K562 (cell line): ENCODE measurements at regions not wholly inside any gene's neighbourhood (a gene's known extent, or its start where the extent isn't known, plus 50 kb on each side); places are given as distances from the start of the nearest gene placed in this dataset.

ENCODE experiments used
- ATAC-seq: fragments of 200-7000 bp; cut with Tn5 transposase; 3 replicates; pipeline ENCODE4 v1.9.1; 2020; ENCODE audit warnings: moderate library complexity
- BruUV-seq: library from RNA; stranded (reverse); fragments of 400-500 nt; replicated peaks from 2 replicates; lab custom pipeline; 2021; lab: Mats Ljungman, UMichigan
- CTCF ChIA-PET: fragments of 300-600 bp; formaldehyde crosslinking; extraction: SDS; loops from one replicate; lab custom pipeline; 2021; ENCODE audit warnings: low intra/inter-chr PET ratio; lab: Yijun Ruan, JAX
- POLR2A ChIA-PET: fragments of 300-600, 350-650 bp; sonication (Branson Sonifier 250); formaldehyde crosslinking; extraction: SDS; loops from one replicate; lab custom pipeline; 2021; ENCODE audit warnings: antibody characterized with exemption, inconsistent platforms; lab: Yijun Ruan, JAX
- DNase-seq, 4 experiments: peaks; one replicate each; pipeline versions ENCODE4 v3.0.0 to v3.0.0-alpha.2; 2011 to 2018; ENCODE audit warnings: low spot score in 3 of 4, mixed read lengths in 3 of 4; ENCODE audit errors: extremely low read depth in 1 of 4
- FAIRE-seq: peaks from 2 replicates; lab custom pipeline; 2011; peaks lifted over from hg19 to GRCh38; lab: Jason Lieb, UNC
- H2AFZ ChIP-seq: 2 replicates; pipeline ENCODE4 v1.6.0; 2011; ENCODE audit warnings: low read depth, low read length, control low read depth, inconsistent platforms
- H3K27ac ChIP-seq: fragments of 200-600 bp; 3 replicates; pipeline ENCODE4 v1.8.0; 2011; ENCODE audit warnings: low read depth, mild to moderate bottlenecking, control low read depth, inconsistent platforms, low read length, moderate library complexity, mixed read lengths; ENCODE audit errors: extremely low read depth
- H3K27me3 ChIP-seq, 2 experiments: fragments of 300-600 bp in 1 of 2; 2 replicates in 1 of 2; 3 replicates in 1 of 2; pipeline versions ENCODE4 v1.6.0 to v1.8.0; 2011; ENCODE audit warnings: inconsistent platforms in 2 of 2, low read length in 2 of 2, mild to moderate bottlenecking in 1 of 2, mixed read lengths in 1 of 2, moderate library complexity in 1 of 2; ENCODE audit not compliant: control insufficient read depth in 2 of 2, insufficient read depth in 2 of 2
- H3K36me3 ChIP-seq: fragments of 300-600 bp; 3 replicates; pipeline ENCODE4 v1.8.0; 2011; ENCODE audit warnings: mild to moderate bottlenecking, low read length, inconsistent platforms; ENCODE audit not compliant: control insufficient read depth, insufficient read depth
- H3K4me1 ChIP-seq, 2 experiments: fragments of 200-600 bp in 1 of 2; replicated peaks in 1 of 2; 2 replicates in 1 of 2; 3 replicates in 1 of 2; pipeline versions ENCODE4 v1.5.1 to v1.8.0; 2011; ENCODE audit warnings: inconsistent platforms in 2 of 2, low read length in 2 of 2, mild to moderate bottlenecking in 1 of 2, mixed read lengths in 1 of 2, moderate library complexity in 1 of 2; ENCODE audit not compliant: control insufficient read depth in 2 of 2, insufficient read depth in 2 of 2
- H3K4me2 ChIP-seq: 2 replicates; pipeline ENCODE4 v1.6.1; 2011; ENCODE audit warnings: low read length, control low read depth, inconsistent platforms, mixed read lengths; ENCODE audit not compliant: insufficient read depth
- H3K4me3 ChIP-seq: fragments of 200-600 bp; sonication (generic), shearing (Covaris generic); 2 replicates; pipeline ENCODE4 v1.5.1; 2016; ENCODE audit warnings: control low read depth, inconsistent platforms
- H3K79me2 ChIP-seq: fragments of 200-600 bp; 3 replicates; pipeline ENCODE4 v1.8.0; 2011; ENCODE audit warnings: low read length, inconsistent platforms; ENCODE audit not compliant: control insufficient read depth, insufficient read depth
- H3K9ac ChIP-seq, 2 experiments: 2 replicates each; pipeline versions ENCODE4 v1.6.0 to v1.6.1; 2011; ENCODE audit warnings: low read depth in 2 of 2, low read length in 2 of 2, control low read depth in 1 of 2, inconsistent platforms in 1 of 2, mild to moderate bottlenecking in 1 of 2, mixed read lengths in 1 of 2; ENCODE audit not compliant: insufficient read depth in 1 of 2
- H3K9me1 ChIP-seq: one replicate; pipeline ENCODE4 v1.6.0; 2011; ENCODE audit warnings: inconsistent platforms, mild to moderate bottlenecking, low read length, moderate library complexity; ENCODE audit not compliant: control insufficient read depth, insufficient read depth
- H3K9me3 ChIP-seq: replicated peaks from 2 replicates; pipeline ENCODE4 v1.5.1; 2011; ENCODE audit warnings: low read depth, low read length, inconsistent platforms; ENCODE audit not compliant: control insufficient read depth, insufficient read depth
- H4K20me1 ChIP-seq: replicated peaks from 2 replicates; pipeline ENCODE4 v1.6.1; 2011; ENCODE audit warnings: low read length, inconsistent platforms, mixed read lengths; ENCODE audit not compliant: control insufficient read depth, insufficient read depth
- BCL6 ChIP-seq: fragments of 250-450 bp; sonication (Bioruptor Pico); IDR thresholded peaks from 2 replicates; pipeline ENCODE4 v1.4.0; 2020
- CAMTA2 ChIP-seq: fragments of 250-450 bp; sonication (Bioruptor Pico); conservative IDR thresholded peaks from 2 replicates; pipeline ENCODE4 v1.5.1; 2022
- ESRRB ChIP-seq: fragments of 250-450 bp; sonication (Bioruptor Pico); IDR thresholded peaks from 2 replicates; pipeline ENCODE4 v1.5.0; 2020; ENCODE audit warnings: mild to moderate bottlenecking, moderate library complexity, borderline replicate concordance
- FOXJ2 ChIP-seq: fragments of 200-800 bp; sonication (Bioruptor generic); IDR thresholded peaks from 2 replicates; pipeline ENCODE4 v1.6.1; 2016; ENCODE audit warnings: missing genetic modification characterization, missing compliant biosample characterization
- IRF2 ChIP-seq: sonication (generic); formaldehyde crosslinking; IDR thresholded peaks from 2 replicates; pipeline ENCODE4 v1.8.1; 2022; ENCODE audit warnings: mild to moderate bottlenecking, missing genetic modification reagents
- KHSRP ChIP-seq: fragments of 450-650 bp; IDR thresholded peaks from 2 replicates; pipeline ENCODE4 v1.6.1; 2017
- KLF1 ChIP-seq: fragments of 450-650 bp; IDR thresholded peaks from 2 replicates; pipeline ENCODE4 v1.6.1; 2016; ENCODE audit warnings: missing genetic modification characterization, missing compliant biosample characterization
- NRF1 ChIP-seq, 2 experiments: fragments of 450-650 bp; IDR thresholded peaks in 1 of 2; conservative IDR thresholded peaks in 1 of 2; 2 replicates each; pipeline ENCODE4 v1.6.1; 2014; ENCODE audit warnings: mild to moderate bottlenecking in 2 of 2
- RBM17 ChIP-seq: fragments of 200-400 bp; formaldehyde crosslinking; IDR thresholded peaks from 2 replicates; pipeline ENCODE4 v1.6.1; 2017; ENCODE audit warnings: low read depth, mild to moderate bottlenecking, low read length, borderline replicate concordance
- SRSF3 ChIP-seq: fragments of 200-400 bp; formaldehyde crosslinking; IDR thresholded peaks from 2 replicates; pipeline ENCODE4 v1.6.1; 2016; ENCODE audit warnings: mild to moderate bottlenecking, low read length, moderate library complexity; ENCODE audit not compliant: insufficient read depth
- STAG1 ChIP-seq: sonication (generic); formaldehyde crosslinking; IDR thresholded peaks from 2 replicates; pipeline ENCODE4 v1.5.0; 2020; ENCODE audit warnings: missing genetic modification reagents, borderline replicate concordance
- ZC3H8 ChIP-seq: fragments of 450-650 bp; IDR thresholded peaks from 2 replicates; pipeline ENCODE4 v1.6.1; 2017
- ZFP36 ChIP-seq: fragments of 150-350 bp; IDR thresholded peaks from 2 replicates; pipeline ENCODE4 v1.6.1; 2018; ENCODE audit warnings: low read length, low read depth; ENCODE audit not compliant: partially characterized antibody
- ZNF143 ChIP-seq: sonication (generic); formaldehyde crosslinking; IDR thresholded peaks from 2 replicates; pipeline ENCODE4 v1.9.0; 2022; ENCODE audit warnings: mild to moderate bottlenecking, missing genetic modification reagents
- ZNF24 ChIP-seq: fragments of 450-650 bp; IDR thresholded peaks from 2 replicates; pipeline ENCODE4 v1.6.1; 2016
- ZNF3 ChIP-seq: fragments of 250-450 bp; sonication (Bioruptor Pico); IDR thresholded peaks from 2 replicates; pipeline ENCODE4 v1.5.0; 2021; ENCODE audit warnings: mild to moderate bottlenecking, moderate library complexity
- ZNF347 ChIP-seq: fragments of 450-650 bp; formaldehyde crosslinking; IDR thresholded peaks from 2 replicates; pipeline ENCODE4 v1.4.0; 2020; ENCODE audit warnings: low read depth, mild to moderate bottlenecking, moderate library complexity
- WGBS: fragments of 100-300 bp; shearing (Covaris generic); methylation state at CpG from one replicate; pipeline ENCODE4 v1.1.6; 2016; ENCODE audit warnings: low coverage, mixed read lengths; ENCODE audit not compliant: insufficient coverage; ENCODE audit errors: missing lambda C conversion rate; 5-methylcytosine and 5-hydroxymethylcytosine counted together
- in situ Hi-C: fragments of 300-500 bp; cut with MboI; formaldehyde crosslinking; loops from 4 replicates; pipeline ENCODE4 v1.15.0; 2018; ENCODE audit warnings: inconsistent platforms, mixed read lengths
- intact Hi-C: fragments of 100-400 bp; cut with micrococcal nuclease; formaldehyde crosslinking; loops from 2 replicates; pipeline ENCODE4 v1.14.2; 2022
- TF ChIP-seq, protein P1 (sequence below): fragments of 250-450 bp; sonication (Bioruptor Pico); IDR thresholded peaks from 2 replicates; pipeline ENCODE4 v1.5.0; 2021
- TF ChIP-seq, protein P2 (sequence below): fragments of 250-450 bp; sonication (Bioruptor Pico); IDR thresholded peaks from 2 replicates; pipeline ENCODE4 v1.4.0; 2020; ENCODE audit warnings: borderline replicate concordance

DNA sequence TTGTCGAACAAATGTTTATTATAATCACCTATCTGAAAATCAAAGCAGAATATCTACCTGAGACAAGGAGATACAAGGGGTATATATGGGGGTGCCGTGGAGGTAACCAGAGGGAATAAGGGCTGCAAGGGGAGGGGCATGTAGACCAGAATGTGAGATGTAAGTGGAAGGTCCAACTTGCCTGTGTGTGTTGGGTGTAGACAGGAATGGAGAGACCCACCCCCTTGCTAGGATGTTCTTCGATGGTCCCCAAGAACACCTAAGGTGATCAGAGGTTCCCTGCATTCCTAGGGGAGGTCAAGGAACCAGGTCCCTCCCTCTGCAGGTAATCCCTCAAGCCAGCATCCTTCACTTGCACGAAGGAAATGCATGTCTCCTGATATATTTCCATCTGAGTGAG, 167.9 kb downstream of the DICER1 start:
- POLR2A ChIA-PET: interaction anchor here (0.7 kb wide), 1 partner anchor 37 kb away, joined by 3 read pairs; no protein-coding TSS in a partner anchor
- Histone ChIP-seq H3K4me1 (no peaks in the 10 kb centered on the region), H3K4me2 (no peak overlapping the region), H3K9me1 (no peaks in the 10 kb centered on the region), H3K27me3 (no peaks in the 10 kb centered on the region), H3K9ac (no peak overlapping the region), H3K4me3 (no peak overlapping the region), H2AFZ (no peak overlapping the region), H3K27ac (no peak overlapping the region), H3K79me2 (no peaks in the 10 kb centered on the region), H4K20me1 (no peaks in the 10 kb centered on the region), H3K9me3 (no peaks in the 10 kb centered on the region), H3K36me3 (no peaks in the 10 kb centered on the region)
- no peak for TF ChIP-seq ZFP36
- no peak for TF ChIP-seq IRF2 (CRISPR knock-in tag)
- no peak for TF ChIP-seq KHSRP
- TF ChIP-seq KLF1 (tag): no peak
- TF ChIP-seq FOXJ2 (tag): no peak
- TF ChIP-seq RBM17: no peak
- no peak for TF ChIP-seq NRF1 (conservative IDR thresholded peaks at IDR 0.05 in 1 of 2, IDR thresholded peaks at IDR 0.05 in 1 of 2)
- TF ChIP-seq SRSF3: no peak
- no peak for TF ChIP-seq ZNF347 (CRISPR knock-in tag)
- TF ChIP-seq ZNF3: no peak
- no peak for TF ChIP-seq BCL6 (CRISPR knock-in tag)
- no peak for TF ChIP-seq STAG1 (CRISPR knock-in tag)
- TF ChIP-seq ESRRB (CRISPR knock-in tag): no peak
- TF ChIP-seq CAMTA2 (CRISPR knock-in tag): no peak
- no peak for TF ChIP-seq ZC3H8
- TF ChIP-seq, protein P1, sequence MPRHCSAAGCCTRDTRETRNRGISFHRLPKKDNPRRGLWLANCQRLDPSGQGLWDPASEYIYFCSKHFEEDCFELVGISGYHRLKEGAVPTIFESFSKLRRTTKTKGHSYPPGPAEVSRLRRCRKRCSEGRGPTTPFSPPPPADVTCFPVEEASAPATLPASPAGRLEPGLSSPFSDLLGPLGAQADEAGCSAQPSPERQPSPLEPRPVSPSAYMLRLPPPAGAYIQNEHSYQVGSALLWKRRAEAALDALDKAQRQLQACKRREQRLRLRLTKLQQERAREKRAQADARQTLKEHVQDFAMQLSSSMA: no peak
- TF ChIP-seq ZNF143 (CRISPR knock-in tag): no peak
- no peak for TF ChIP-seq ZNF24
- TF ChIP-seq, protein P2, sequence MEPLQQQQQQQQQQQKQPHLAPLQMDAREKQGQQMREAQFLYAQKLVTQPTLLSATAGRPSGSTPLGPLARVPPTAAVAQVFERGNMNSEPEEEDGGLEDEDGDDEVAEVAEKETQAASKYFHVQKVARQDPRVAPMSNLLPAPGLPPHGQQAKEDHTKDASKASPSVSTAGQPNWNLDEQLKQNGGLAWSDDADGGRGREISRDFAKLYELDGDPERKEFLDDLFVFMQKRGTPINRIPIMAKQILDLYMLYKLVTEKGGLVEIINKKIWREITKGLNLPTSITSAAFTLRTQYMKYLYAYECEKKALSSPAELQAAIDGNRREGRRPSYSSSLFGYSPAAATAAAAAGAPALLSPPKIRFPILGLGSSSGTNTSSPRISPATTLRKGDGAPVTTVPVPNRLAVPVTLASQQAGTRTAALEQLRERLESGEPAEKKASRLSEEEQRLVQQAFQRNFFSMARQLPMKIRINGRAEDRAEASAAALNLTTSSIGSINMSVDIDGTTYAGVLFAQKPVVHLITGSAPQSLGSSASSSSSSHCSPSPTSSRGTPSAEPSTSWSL (CRISPR knock-in tag): no peak
- in situ Hi-C loops (no loop called here), intact Hi-C loops (no loop called here)
- no peak for DNase-seq
- FAIRE-seq: no peak
- CTCF ChIA-PET: no interaction called here
- WGBS: 13% methylated on average over 3 of the region's 4 CpGs
- no TSS peak for BruUV-seq
- ATAC-seq: no peak
